Islet precursor cell (in vitro differentiated cells): ENCODE measurements at regions not wholly inside any gene's neighbourhood (a gene's known extent, or its start where the extent isn't known, plus 50 kb on each side); places are given as distances from the start of the nearest gene placed in this dataset.

Source experiments
- DNase-seq: peaks from one replicate; pipeline ENCODE4 v3.0.0-alpha.2; 2018

GRCh38 chr16:62583414-62583813 lies 547.2 kb upstream of the CDH8 start:
- no peak for DNase-seq

GRCh38 chr16:62573466-62573865 lies 537.2 kb upstream of the CDH8 start:
- no peak for DNase-seq

GRCh38 chr16:62568926-62569325 lies 532.7 kb upstream of the CDH8 start:
- no peak for DNase-seq

GRCh38 chr16:62565706-62566105 lies 529.5 kb upstream of the CDH8 start:
- DNase-seq = no peak

- DNase-seq = no peak
Measured at GRCh38 chr16:62564291-62564690, 528.1 kb upstream of the CDH8 start.

GRCh38 chr16:62562121-62562520 lies 525.9 kb upstream of the CDH8 start:
- no peak for DNase-seq

- DNase-seq = no peak
Measured at GRCh38 chr16:62549875-62550274, 513.6 kb upstream of the CDH8 start.

- DNase-seq = peak; percentile 54
Measured at GRCh38 chr16:62548095-62548494, 511.9 kb upstream of the CDH8 start.

- no peak for DNase-seq
Measured at GRCh38 chr16:62546701-62547100, 510.5 kb upstream of the CDH8 start.

- no peak for DNase-seq
Measured at GRCh38 chr16:62545039-62545438, 508.8 kb upstream of the CDH8 start.

GRCh38 chr16:62543516-62543915 lies 507.3 kb upstream of the CDH8 start:
- DNase-seq = no peak

- no peak for DNase-seq
Measured at GRCh38 chr16:62539657-62540056, 503.4 kb upstream of the CDH8 start.

- no peak for DNase-seq
Measured at GRCh38 chr16:62530426-62530825, 494.2 kb upstream of the CDH8 start.

GRCh38 chr16:62516001-62516400 lies 479.8 kb upstream of the CDH8 start:
- DNase-seq = no peak

GRCh38 chr16:62503073-62503472 lies 466.8 kb upstream of the CDH8 start:
- no peak for DNase-seq

- no peak for DNase-seq
Measured at GRCh38 chr16:62478903-62479458, 442.7 kb upstream of the CDH8 start.

GRCh38 chr16:62477796-62478195 lies 441.6 kb upstream of the CDH8 start:
- DNase-seq = no peak

- no peak for DNase-seq
Measured at GRCh38 chr16:62475573-62475972, 439.3 kb upstream of the CDH8 start.

GRCh38 chr16:62462971-62463370 lies 426.7 kb upstream of the CDH8 start:
- no peak for DNase-seq

GRCh38 chr16:62450291-62450690 lies 414.1 kb upstream of the CDH8 start:
- DNase-seq = no peak

- DNase-seq = no peak
Measured at GRCh38 chr16:62445909-62446308, 409.7 kb upstream of the CDH8 start.

- no peak for DNase-seq
Measured at GRCh38 chr16:62424206-62424605, 388.0 kb upstream of the CDH8 start.

GRCh38 chr16:62408760-62409159 lies 372.5 kb upstream of the CDH8 start:
- peak; percentile 85 for DNase-seq

- DNase-seq = no peak
Measured at GRCh38 chr16:62406387-62406786, 370.1 kb upstream of the CDH8 start.

- DNase-seq = no peak
Measured at GRCh38 chr16:62404842-62405611, 368.8 kb upstream of the CDH8 start.
